Neuronal stem cell (in vitro differentiated cells): ENCODE measurements at regions not wholly inside any gene's neighbourhood (a gene's known extent, or its start where the extent isn't known, plus 50 kb on each side); places are given as distances from the start of the nearest gene placed in this dataset.
"Not testable (repeated sequence)": the region's sequence is repeated elsewhere in the genome, so short reads cannot be mapped to it uniquely, and the experiment has no call there.

Source experiments
- DNase-seq: peaks from one replicate; pipeline ENCODE4 v3.0.0-alpha.2; 2013; ENCODE audit warnings: low spot score
- H2AFZ ChIP-seq: one replicate; pipeline ENCODE4 v1.6.1; 2013; ENCODE audit warnings: mild to moderate bottlenecking, low read length, inconsistent platforms
- H2AK5ac ChIP-seq: 2 replicates; pipeline ENCODE4 v1.6.1; 2013; ENCODE audit warnings: low read depth, mild to moderate bottlenecking, inconsistent platforms, low read length, moderate library complexity, mixed read lengths
- H2BK120ac ChIP-seq: 2 replicates; pipeline ENCODE4 v1.6.1; 2013; ENCODE audit warnings: low read depth, mild to moderate bottlenecking, inconsistent platforms, low read length, moderate library complexity, mixed read lengths
- H2BK12ac ChIP-seq: one replicate; pipeline ENCODE4 v1.6.1; 2013; ENCODE audit warnings: low read length, inconsistent platforms
- H2BK15ac ChIP-seq: 2 replicates; pipeline ENCODE4 v1.6.1; 2013; ENCODE audit warnings: mild to moderate bottlenecking, low read length, inconsistent platforms, mixed read lengths
- H2BK5ac ChIP-seq: one replicate; pipeline ENCODE4 v1.6.1; 2013; ENCODE audit warnings: inconsistent platforms, mild to moderate bottlenecking, low read length, moderate library complexity
- H3K14ac ChIP-seq: one replicate; pipeline ENCODE4 v1.6.1; 2013; ENCODE audit warnings: low read length, inconsistent platforms
- H3K18ac ChIP-seq: 2 replicates; pipeline ENCODE4 v1.6.1; 2013; ENCODE audit warnings: low read length, inconsistent platforms
- H3K23ac ChIP-seq: 2 replicates; pipeline ENCODE4 v1.6.1; 2013; ENCODE audit warnings: low read depth, mild to moderate bottlenecking, mixed read lengths, low read length, inconsistent platforms; ENCODE audit not compliant: poor library complexity
- H3K27ac ChIP-seq: replicated peaks from 3 replicates; pipeline ENCODE4 v1.5.1; 2013; ENCODE audit warnings: low read length, inconsistent platforms
- H3K27me3 ChIP-seq, 3 experiments: 2 replicates each; pipeline ENCODE4 v1.6.1; 2013; ENCODE audit warnings: low read length in 3 of 3, mild to moderate bottlenecking in 2 of 3, inconsistent platforms in 1 of 3, low read depth in 1 of 3, mixed read lengths in 1 of 3, moderate library complexity in 1 of 3; ENCODE audit not compliant: control insufficient read depth in 3 of 3, insufficient read depth in 3 of 3
- H3K36me3 ChIP-seq, 2 donors: replicated peaks in 1 of 2; 2 replicates each; pipeline ENCODE4 v1.6.1; 2013; ENCODE audit warnings: low read length in 2 of 2; ENCODE audit not compliant: control insufficient read depth in 2 of 2, insufficient read depth in 2 of 2
- H3K4ac ChIP-seq: 2 replicates; pipeline ENCODE4 v1.6.1; 2013; ENCODE audit warnings: inconsistent platforms, mild to moderate bottlenecking, low read length, moderate library complexity
- H3K4me1 ChIP-seq, 2 donors: 1 replicate in 1 of 2; 2 replicates in 1 of 2; pipeline ENCODE4 v1.6.1; 2013; ENCODE audit warnings: low read length in 2 of 2, low read depth in 1 of 2; ENCODE audit not compliant: control insufficient read depth in 2 of 2, insufficient read depth in 1 of 2
- H3K4me2 ChIP-seq: one replicate; pipeline ENCODE4 v1.6.1; 2013; ENCODE audit warnings: mild to moderate bottlenecking, low read length, inconsistent platforms; ENCODE audit not compliant: insufficient read depth, poor library complexity, severe bottlenecking
- H3K4me3 ChIP-seq, 2 donors: 2 replicates each; pipeline ENCODE4 v1.5.1; 2013; ENCODE audit warnings: low read length in 2 of 2, mild to moderate bottlenecking in 2 of 2, inconsistent platforms in 1 of 2, moderate library complexity in 1 of 2
- H3K79me1 ChIP-seq: one replicate; pipeline ENCODE4 v1.6.1; 2013; ENCODE audit warnings: low read depth, mild to moderate bottlenecking, inconsistent platforms, low read length, moderate library complexity
- H3K9ac ChIP-seq: one replicate; pipeline ENCODE4 v1.6.1; 2013; ENCODE audit warnings: mild to moderate bottlenecking, low read depth, low read length, inconsistent platforms; ENCODE audit not compliant: poor library complexity
- H3K9me3 ChIP-seq, 2 donors: replicated peaks in 1 of 2; 2 replicates each; pipeline versions ENCODE3 to v1.6.1; 2013; ENCODE audit warnings: low read length in 2 of 2, mild to moderate bottlenecking in 2 of 2, inconsistent platforms in 1 of 2, low read depth in 1 of 2, mixed read lengths in 1 of 2, moderate library complexity in 1 of 2; ENCODE audit not compliant: control insufficient read depth in 2 of 2, insufficient read depth in 1 of 2
- H4K8ac ChIP-seq: one replicate; pipeline ENCODE4 v1.6.1; 2013; ENCODE audit warnings: low read depth, mild to moderate bottlenecking, inconsistent platforms, low read length, moderate library complexity
- H4K91ac ChIP-seq: one replicate; pipeline ENCODE4 v1.6.1; 2013; ENCODE audit warnings: low read length, low read depth, mild to moderate bottlenecking, inconsistent platforms; ENCODE audit not compliant: poor library complexity
- WGBS, 2 donors: extraction: QIAGEN DNeasy Blood & Tissue Kit; methylation state at CpG; one replicate each; pipeline ENCODE4 v1.1.7; 2013; ENCODE audit warnings: missing lambda C conversion rate in 2 of 2, mixed read lengths in 1 of 2; ENCODE audit not compliant: insufficient read length in 2 of 2, insufficient replicate concordance in 1 of 2; ENCODE audit errors: extremely low coverage in 2 of 2; 5-methylcytosine and 5-hydroxymethylcytosine counted together

GRCh38 chr15:34494084-34494399, 56.4 kb upstream of the GOLGA8A start:
- no peaks in the 10 kb centered on the region for H3K4me1 ChIP-seq
- H3K27ac ChIP-seq: no peak overlapping the region
- DNase-seq: no peak
- H4K8ac ChIP-seq: no peak overlapping the region
- H3K27me3 ChIP-seq: peaks cover 16 to 82% (median 43%) of the 10 kb centered on the region in 3 experiments
- H4K91ac ChIP-seq: no peak overlapping the region
- H3K9ac ChIP-seq: no peak overlapping the region
- H3K79me1 ChIP-seq: no peaks in the 10 kb centered on the region
- H3K23ac ChIP-seq: peak overlapping the region; percentile 96
- WGBS, 2 donors: no CpG with 5 or more reads among the region's 20 CpGs
- peak overlapping the region; percentile 82 for H3K14ac ChIP-seq
- no peak overlapping the region for H3K4ac ChIP-seq
- H2BK12ac ChIP-seq: no peak overlapping the region
- H2AK5ac ChIP-seq: no peak overlapping the region
- H3K36me3 ChIP-seq: no peaks in the 10 kb centered on the region
- peak overlapping the region in 1 of 2 donors; percentile 30 for H3K4me3 ChIP-seq
- peak overlapping the region; percentile 48 for H3K18ac ChIP-seq
- H2BK15ac ChIP-seq: no peak overlapping the region
- peak overlapping the region; percentile 45 for H3K4me2 ChIP-seq
- H2BK120ac ChIP-seq: no peak overlapping the region
- H2BK5ac ChIP-seq: no peak overlapping the region
- peaks cover 7 to 17% of the 10 kb centered on the region in 2 donors for H3K9me3 ChIP-seq
- peak overlapping the region; percentile 80 for H2AFZ ChIP-seq

DNA sequence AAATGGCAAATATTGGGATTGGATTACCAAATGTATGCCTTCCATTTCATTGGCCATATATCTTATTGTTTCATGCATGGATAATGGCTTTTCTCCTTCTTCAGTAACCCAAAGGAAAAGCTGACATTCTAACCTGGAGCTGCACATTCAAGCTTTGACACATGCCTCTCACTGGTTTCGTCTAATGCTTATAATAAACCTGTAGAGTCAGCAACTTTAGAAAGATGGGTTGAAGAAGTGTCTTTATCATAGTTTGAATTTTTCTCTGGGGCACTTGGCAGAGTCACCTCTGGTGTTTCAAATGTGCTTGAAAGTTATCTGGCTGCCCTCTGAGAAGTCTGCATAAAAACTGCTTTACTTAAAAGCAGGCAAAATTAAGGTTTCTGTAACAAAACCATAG, 55.4 kb upstream of the GOLGA8A start:
- Histone ChIP-seq H3K18ac (no peak overlapping the region), H3K4ac (no peak overlapping the region), H3K14ac (no peak overlapping the region), H3K27ac (no peak overlapping the region), H2AK5ac (no peak overlapping the region), H3K23ac (no peak overlapping the region), H4K8ac (no peak overlapping the region), H3K9me3 (peaks cover 7 to 17% of the 10 kb centered on the region in 2 donors), H2BK15ac (no peak overlapping the region), H3K79me1 (no peaks in the 10 kb centered on the region), H3K9ac (no peak overlapping the region), H3K4me3 (no peak overlapping the region), H2BK12ac (no peak overlapping the region), H2BK120ac (no peak overlapping the region), H3K4me2 (no peak overlapping the region), H3K4me1 (no peaks in the 10 kb centered on the region), H3K27me3 (peaks cover 16 to 80% (median 43%) of the 10 kb centered on the region in 3 experiments), H3K36me3 (no peaks in the 10 kb centered on the region), H4K91ac (no peak overlapping the region), H2AFZ (no peak overlapping the region), H2BK5ac (no peak overlapping the region)
- no CpG with 5 or more reads among the region's 1 CpG for WGBS, 2 donors
- no peak for DNase-seq

DNA sequence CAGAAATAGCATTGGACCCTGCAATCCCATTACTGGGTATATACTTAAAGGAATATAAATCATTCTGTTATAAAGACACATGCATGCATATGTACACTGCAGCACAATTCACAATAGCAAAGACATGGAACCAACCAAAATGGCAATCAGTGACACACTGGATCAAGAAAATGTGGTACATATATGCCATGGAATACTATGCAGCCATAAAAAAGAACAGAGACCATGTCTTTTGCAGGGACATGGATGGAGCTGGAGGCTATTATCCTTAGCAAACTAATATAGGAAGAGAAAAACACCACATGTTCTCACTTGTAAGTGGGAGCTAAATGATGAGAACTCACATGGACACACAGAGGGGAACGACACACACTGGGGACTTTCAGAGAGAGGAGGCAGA, 53.9 kb upstream of the GOLGA8A start:
- peaks cover 16 to 69% (median 41%) of the 10 kb centered on the region in 3 experiments for H3K27me3 ChIP-seq
- WGBS, 2 donors: no CpG with 5 or more reads among the region's 1 CpG

DNA sequence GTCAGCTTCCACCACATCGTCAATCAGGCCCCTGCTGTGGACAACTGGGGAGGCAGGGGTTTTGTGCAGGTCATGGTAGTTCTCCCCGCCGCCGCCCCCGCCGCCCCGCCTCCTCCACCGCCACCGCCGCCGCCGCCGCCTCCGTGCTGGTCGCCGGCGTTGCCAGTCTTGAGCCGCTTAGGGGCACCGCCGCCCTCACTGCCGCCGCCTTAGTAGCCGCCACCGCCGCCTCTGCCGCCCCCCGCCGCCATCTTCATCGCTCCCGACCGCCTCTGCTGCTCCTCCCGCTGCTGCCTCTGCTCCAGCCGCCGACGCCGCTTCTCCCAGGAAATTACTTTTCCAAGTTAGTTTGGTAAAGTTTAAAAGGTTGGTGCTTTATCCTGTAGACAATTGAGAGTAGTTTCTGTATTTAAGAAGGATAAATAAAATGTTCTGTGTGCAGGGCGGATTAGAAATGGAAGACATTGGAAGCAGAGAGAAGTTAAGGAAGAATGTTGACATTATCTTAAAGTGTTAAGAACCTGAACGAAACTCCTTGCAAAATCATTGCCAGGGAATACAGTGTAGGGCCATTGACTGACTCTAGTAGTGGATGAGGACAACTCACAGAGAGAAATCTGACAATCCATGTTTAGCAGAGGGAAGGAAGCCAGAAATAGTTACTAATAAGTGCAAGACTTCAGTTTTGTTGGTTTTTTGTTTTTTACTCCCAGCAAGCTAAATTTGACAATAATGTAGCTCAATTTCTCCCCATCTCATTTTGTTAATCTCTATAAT, 53.0 kb upstream of the GOLGA8A start:
- no peak overlapping the region for H2BK12ac ChIP-seq
- no peak overlapping the region for H4K91ac ChIP-seq
- H3K4me1 ChIP-seq: no peaks in the 10 kb centered on the region
- H2BK120ac ChIP-seq: no peak overlapping the region
- H3K18ac ChIP-seq: no peak overlapping the region
- H3K4me2 ChIP-seq: peak overlapping the region; percentile 23
- no peak for DNase-seq
- H4K8ac ChIP-seq: no peak overlapping the region
- H3K9me3 ChIP-seq: peaks cover 7 to 17% of the 10 kb centered on the region in 2 donors
- H2BK5ac ChIP-seq: no peak overlapping the region
- no peak overlapping the region for H3K27ac ChIP-seq
- H2BK15ac ChIP-seq: no peak overlapping the region
- H3K79me1 ChIP-seq: no peaks in the 10 kb centered on the region
- H3K27me3 ChIP-seq: peaks cover 15 to 65% (median 36%) of the 10 kb centered on the region in 3 experiments
- no peak overlapping the region for H3K14ac ChIP-seq
- H3K4me3 ChIP-seq: peak overlapping the region in 1 of 2 donors; percentile 23
- WGBS, 2 donors: no CpG with 5 or more reads among the region's 38 CpGs
- no peak overlapping the region for H3K9ac ChIP-seq
- H3K4ac ChIP-seq: no peak overlapping the region
- peak overlapping the region; percentile 78 for H2AFZ ChIP-seq
- H2AK5ac ChIP-seq: no peak overlapping the region
- peak overlapping the region; percentile 43 for H3K23ac ChIP-seq
- no peaks in the 10 kb centered on the region for H3K36me3 ChIP-seq

More for the DNA sequence above, 53.9 kb upstream of the GOLGA8A start:
- peaks cover 7 to 17% of the 10 kb centered on the region in 2 donors for H3K9me3 ChIP-seq
- not testable (repeated sequence) for H3K27ac ChIP-seq, H3K79me1 ChIP-seq, H3K4ac ChIP-seq, H2AK5ac ChIP-seq, H2BK120ac ChIP-seq, H2BK12ac ChIP-seq, H3K4me3 ChIP-seq, DNase-seq, H3K23ac ChIP-seq, H3K14ac ChIP-seq, H2BK5ac ChIP-seq, H4K8ac ChIP-seq, H3K36me3 ChIP-seq, H2BK15ac ChIP-seq, H4K91ac ChIP-seq, H3K9ac ChIP-seq, H2AFZ ChIP-seq, H3K4me1 ChIP-seq, H3K18ac ChIP-seq, H3K4me2 ChIP-seq
